Activated CD8-positive, alpha-beta T cell treated with anti-CD3 and anti-CD28 coated beads for 36 hours (primary cell): ENCODE measurements at regions not wholly inside any gene's neighbourhood (a gene's known extent, or its start where the extent isn't known, plus 50 kb on each side); places are given as distances from the start of the nearest gene placed in this dataset.

ENCODE experiments used
- ATAC-seq: fragments of 200-7000 bp; cut with Tn5 transposase; one replicate; pipeline ENCODE4 v1.10.0; 2021; ENCODE audit warnings: mild to moderate bottlenecking, moderate library complexity
- CTCF ChIA-PET: fragments of 350-600 bp; sonication (Branson Sonifier 250); formaldehyde crosslinking; loops from one replicate; lab custom pipeline; 2021; ENCODE audit warnings: antibody characterized with exemption; lab: Charles Lee
- POLR2A ChIA-PET: fragments of 350-600 bp; sonication (Branson Sonifier 250); formaldehyde crosslinking; loops from one replicate; lab custom pipeline; 2021; ENCODE audit warnings: antibody characterized with exemption; lab: Charles Lee
- DNase-seq: peaks from one replicate; pipeline ENCODE4 v3.0.0-alpha.2; 2020
- H3K27ac Mint-ChIP-seq: one replicate; pipeline ENCODE4 v1.8.0; 2021; ENCODE audit warnings: mild to moderate bottlenecking, mixed read lengths
- H3K27me3 Mint-ChIP-seq: one replicate; pipeline ENCODE4 v1.8.0; 2021; ENCODE audit warnings: mixed read lengths
- H3K36me3 Mint-ChIP-seq: one replicate; pipeline ENCODE4 v1.8.0; 2021; ENCODE audit warnings: low read depth, mixed read lengths
- H3K4me1 Mint-ChIP-seq: one replicate; pipeline ENCODE4 v1.8.0; 2021; ENCODE audit warnings: low read depth, mixed read lengths
- H3K4me3 Mint-ChIP-seq: one replicate; pipeline ENCODE4 v1.8.0; 2021; ENCODE audit warnings: mild to moderate bottlenecking, moderate library complexity, mixed read lengths
- H3K9me3 Mint-ChIP-seq: one replicate; pipeline ENCODE4 v1.8.0; 2021; ENCODE audit warnings: mixed read lengths
- CTCF ChIP-seq: fragments of 200-600 bp; IDR thresholded peaks from one replicate; pipeline ENCODE4 v1.8.0; 2022; ENCODE audit warnings: antibody characterized with exemption, mild to moderate bottlenecking
- intact Hi-C: fragments of 100-400 bp; cut with micrococcal nuclease; formaldehyde crosslinking; loops from one replicate; pipeline ENCODE4 v1.10.0; 2022

DNA sequence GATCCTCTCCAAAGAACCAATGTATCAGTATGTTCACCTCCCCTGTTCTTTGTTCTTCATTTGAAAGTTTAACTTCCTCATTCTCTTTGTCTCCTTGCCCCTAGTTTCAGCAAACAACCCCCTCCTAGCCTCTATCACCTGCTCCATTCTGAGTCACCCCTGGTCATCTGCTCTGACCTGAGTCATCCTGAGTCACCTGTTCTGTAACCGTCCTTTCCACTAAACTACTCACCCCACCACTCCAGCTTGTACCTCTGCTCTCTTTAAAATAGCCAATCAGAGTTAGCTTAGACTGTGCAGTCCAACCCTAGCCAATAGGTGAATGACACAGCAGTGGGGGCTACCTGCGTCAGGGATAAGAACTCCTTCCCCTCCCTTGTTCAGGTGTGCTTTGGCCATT lies 249.8 kb upstream of the AADAT start:
- no peak overlapping the region for H3K27ac Mint-ChIP-seq
- no peak for TF ChIP-seq CTCF
- peaks cover 10% of the 10 kb centered on the region for H3K9me3 Mint-ChIP-seq
- no peaks in the 10 kb centered on the region for H3K36me3 Mint-ChIP-seq
- no peak for DNase-seq
- H3K4me3 Mint-ChIP-seq, result no peak overlapping the region
- POLR2A ChIA-PET, result no interaction called here
- no peak for ATAC-seq
- H3K27me3 Mint-ChIP-seq, result no peaks in the 10 kb centered on the region
- CTCF ChIA-PET, result no interaction called here
- H3K4me1 Mint-ChIP-seq, result no peaks in the 10 kb centered on the region
- intact Hi-C loops, result no loop called here

DNA sequence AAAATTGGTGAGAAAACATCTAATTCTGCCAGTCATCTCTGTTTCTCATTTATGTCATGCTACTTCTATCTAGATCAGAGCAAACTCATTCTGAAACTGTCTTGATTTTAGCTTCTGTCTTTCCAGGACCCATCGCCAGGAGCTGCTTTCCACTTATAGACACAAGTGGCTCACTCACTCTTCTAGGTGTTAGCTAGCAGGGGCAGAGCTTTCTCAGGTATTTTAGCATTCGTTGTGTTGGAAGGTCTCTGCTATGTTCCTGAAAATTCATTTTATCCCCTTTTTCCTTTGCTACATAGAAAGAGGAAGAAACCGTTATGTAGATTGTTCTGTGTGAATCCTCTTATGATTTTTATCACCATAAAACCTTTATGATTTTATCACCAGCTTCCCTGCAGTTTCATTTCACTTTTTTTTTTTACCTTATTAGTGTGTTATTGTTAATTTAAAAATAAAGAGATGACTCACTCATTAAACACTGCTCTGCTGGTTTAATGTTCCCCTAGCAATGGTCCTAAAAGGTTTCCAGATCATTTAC lies 246.6 kb upstream of the AADAT start:
- POLR2A ChIA-PET, result no interaction called here

GRCh38 chr4:170325599-170325998 lies 235.8 kb upstream of the AADAT start:
- ChIA-PET CTCF (no interaction called here), POLR2A (no interaction called here)
- no peak for DNase-seq
- Mint-ChIP-seq H3K9me3 (peaks cover 13% of the 10 kb centered on the region), H3K4me1 (no peaks in the 10 kb centered on the region), H3K36me3 (no peaks in the 10 kb centered on the region), H3K4me3 (no peak overlapping the region), H3K27me3 (no peaks in the 10 kb centered on the region), H3K27ac (no peak overlapping the region)
- no peak for TF ChIP-seq CTCF
- intact Hi-C loops, result no loop called here
- no peak for ATAC-seq

More for the DNA sequence above, 246.6 kb upstream of the AADAT start:
- intact Hi-C loops, result no loop called here
- Mint-ChIP-seq H3K36me3 (no peaks in the 10 kb centered on the region), H3K27me3 (no peaks in the 10 kb centered on the region), H3K4me1 (no peaks in the 10 kb centered on the region), H3K4me3 (no peak overlapping the region), H3K9me3 (peaks cover 10% of the 10 kb centered on the region), H3K27ac (no peak overlapping the region)
- no peak for TF ChIP-seq CTCF
- DNase-seq, result no peak
- no peak for ATAC-seq
- CTCF ChIA-PET, result no interaction called here

DNA sequence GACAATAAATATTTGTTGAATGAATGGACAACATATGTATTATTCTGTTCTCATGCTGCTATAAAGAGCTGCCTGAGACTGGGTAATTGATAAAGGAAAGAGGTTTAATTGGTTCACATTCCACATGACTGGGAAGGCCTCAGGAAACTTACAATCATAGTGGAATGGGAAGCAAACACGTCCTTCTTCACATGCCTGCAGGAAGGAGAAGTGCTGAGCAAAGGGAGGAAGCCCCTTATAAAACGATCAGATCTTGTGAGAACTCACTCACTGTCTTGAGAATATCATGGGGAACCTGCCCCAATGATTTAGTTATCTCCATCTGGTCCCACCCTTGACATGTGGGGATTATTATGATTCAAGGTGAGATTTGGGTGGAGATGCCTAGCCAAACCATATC lies 233.9 kb upstream of the AADAT start:
- intact Hi-C loops, result no loop called here
- ATAC-seq (no peak), DNase-seq (no peak)
- H3K4me3 Mint-ChIP-seq, result no peak overlapping the region
- no peaks in the 10 kb centered on the region for H3K36me3 Mint-ChIP-seq
- no peak overlapping the region for H3K27ac Mint-ChIP-seq
- no peak for TF ChIP-seq CTCF
- H3K9me3 Mint-ChIP-seq, result peaks cover 16% of the 10 kb centered on the region
- ChIA-PET POLR2A (no interaction called here), CTCF (no interaction called here)
- H3K27me3 Mint-ChIP-seq, result no peaks in the 10 kb centered on the region
- H3K4me1 Mint-ChIP-seq, result no peaks in the 10 kb centered on the region

DNA sequence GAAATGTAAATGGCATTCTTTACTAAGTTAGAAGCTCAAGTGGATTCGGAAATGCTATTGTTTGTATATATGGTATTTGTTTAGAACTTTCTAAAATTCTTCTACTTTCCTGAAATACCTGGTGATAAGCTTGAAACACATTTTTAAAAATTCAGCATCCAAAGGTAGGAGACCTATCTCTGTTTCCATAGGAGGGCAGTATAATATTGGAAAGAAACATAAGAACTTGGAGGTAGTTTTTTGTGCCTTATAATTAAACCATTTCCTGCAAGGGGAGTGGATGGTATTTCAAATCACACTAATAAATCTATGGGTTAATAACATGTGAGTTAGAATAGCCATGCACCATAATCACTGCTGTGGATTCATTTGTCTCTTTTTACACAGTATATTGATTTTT lies 217.4 kb upstream of the AADAT start:
- Mint-ChIP-seq H3K4me3 (no peak overlapping the region), H3K27me3 (no peaks in the 10 kb centered on the region), H3K27ac (no peak overlapping the region), H3K9me3 (no peaks in the 10 kb centered on the region), H3K4me1 (no peaks in the 10 kb centered on the region), H3K36me3 (no peaks in the 10 kb centered on the region)
- TF ChIP-seq CTCF, result no peak
- CTCF ChIA-PET, result no interaction called here
- no peak for ATAC-seq
- POLR2A ChIA-PET, result no interaction called here
- intact Hi-C loops, result no loop called here
- DNase-seq, result no peak
